HEK293 (cell line): ENCODE measurements at regions not wholly inside any gene's neighbourhood (a gene's known extent, or its start where the extent isn't known, plus 50 kb on each side); places are given as distances from the start of the nearest gene placed in this dataset.

Source experiments
- KLF16 ChIP-seq: fragments of 450-650 bp; formaldehyde crosslinking; IDR thresholded peaks from 2 replicates; pipeline ENCODE4 v1.5.1; 2017; ENCODE audit warnings: missing biosample characterization, missing genetic modification characterization
- KLF9 ChIP-seq: fragments of 450-650 bp; formaldehyde crosslinking; IDR thresholded peaks from 2 replicates; pipeline ENCODE4 v1.5.1; 2016; ENCODE audit warnings: missing biosample characterization, missing genetic modification characterization, low read depth
- ZFHX2 ChIP-seq: fragments of 450-650 bp; formaldehyde crosslinking; conservative IDR thresholded peaks from 2 replicates; pipeline ENCODE4 v1.5.1; 2016; ENCODE audit warnings: missing biosample characterization, missing genetic modification characterization
- ZNF274 ChIP-seq, 2 experiments: fragments of 200-500 bp in 1 of 2; fragments of 450-650 bp in 1 of 2; sonication (Bioruptor generic) in 1 of 2; formaldehyde crosslinking in 1 of 2; IDR thresholded peaks; 2 replicates each; pipeline versions ENCODE4 v1.5.1 to v1.6.1; 2014 to 2016; ENCODE audit warnings: borderline replicate concordance in 1 of 2, inconsistent platforms in 1 of 2, low read length in 1 of 2, missing biosample characterization in 1 of 2, missing genetic modification characterization in 1 of 2
- ZNF311 ChIP-seq: fragments of 450-650 bp; formaldehyde crosslinking; IDR thresholded peaks from 2 replicates; pipeline ENCODE4 v1.5.1; 2017; ENCODE audit warnings: missing biosample characterization, missing genetic modification characterization, borderline replicate concordance
- ZNF394 ChIP-seq: fragments of 450-650 bp; formaldehyde crosslinking; IDR thresholded peaks from 2 replicates; pipeline ENCODE4 v1.5.1; 2016; ENCODE audit warnings: missing biosample characterization, missing genetic modification characterization, mild to moderate bottlenecking, moderate library complexity, borderline replicate concordance
- ZNF830 ChIP-seq: fragments of 450-650 bp; IDR thresholded peaks from 2 replicates; pipeline ENCODE4 v1.5.0; 2018; ENCODE audit warnings: missing biosample characterization, missing genetic modification characterization, low read depth, mild to moderate bottlenecking, moderate library complexity
- TF ChIP-seq, protein P1 (sequence below): fragments of 450-650 bp; formaldehyde crosslinking; IDR thresholded peaks from 2 replicates; pipeline ENCODE4 v1.5.1; 2016; ENCODE audit warnings: missing biosample characterization, missing genetic modification characterization, borderline replicate concordance
- TF ChIP-seq, protein P2 (sequence below): fragments of 450-650 bp; formaldehyde crosslinking; IDR thresholded peaks from 2 replicates; pipeline ENCODE4 v1.5.1; 2016; ENCODE audit warnings: missing biosample characterization, missing genetic modification characterization
- TF ChIP-seq, protein P3 (sequence below): fragments of 450-650 bp; formaldehyde crosslinking; IDR thresholded peaks from 2 replicates; pipeline ENCODE4 v1.5.1; 2016; ENCODE audit warnings: missing biosample characterization, missing genetic modification characterization
- TF ChIP-seq, protein P4 (sequence below): fragments of 450-650 bp; formaldehyde crosslinking; IDR thresholded peaks from 2 replicates; pipeline ENCODE4 v1.5.1; 2016; ENCODE audit warnings: missing biosample characterization, missing genetic modification characterization

GRCh38 chr2:186433040-186433439 is 53.0 kb upstream of the ZC3H15 start:
- no peak for TF ChIP-seq KLF9 (tag by site-specific recombination)
- no peak for TF ChIP-seq ZNF394 (tag by site-specific recombination)
- TF ChIP-seq, protein P1, sequence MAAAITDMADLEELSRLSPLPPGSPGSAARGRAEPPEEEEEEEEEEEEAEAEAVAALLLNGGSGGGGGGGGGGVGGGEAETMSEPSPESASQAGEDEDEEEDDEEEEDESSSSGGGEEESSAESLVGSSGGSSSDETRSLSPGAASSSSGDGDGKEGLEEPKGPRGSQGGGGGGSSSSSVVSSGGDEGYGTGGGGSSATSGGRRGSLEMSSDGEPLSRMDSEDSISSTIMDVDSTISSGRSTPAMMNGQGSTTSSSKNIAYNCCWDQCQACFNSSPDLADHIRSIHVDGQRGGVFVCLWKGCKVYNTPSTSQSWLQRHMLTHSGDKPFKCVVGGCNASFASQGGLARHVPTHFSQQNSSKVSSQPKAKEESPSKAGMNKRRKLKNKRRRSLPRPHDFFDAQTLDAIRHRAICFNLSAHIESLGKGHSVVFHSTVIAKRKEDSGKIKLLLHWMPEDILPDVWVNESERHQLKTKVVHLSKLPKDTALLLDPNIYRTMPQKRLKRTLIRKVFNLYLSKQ (tag by site-specific recombination), result no peak
- TF ChIP-seq, protein P2, sequence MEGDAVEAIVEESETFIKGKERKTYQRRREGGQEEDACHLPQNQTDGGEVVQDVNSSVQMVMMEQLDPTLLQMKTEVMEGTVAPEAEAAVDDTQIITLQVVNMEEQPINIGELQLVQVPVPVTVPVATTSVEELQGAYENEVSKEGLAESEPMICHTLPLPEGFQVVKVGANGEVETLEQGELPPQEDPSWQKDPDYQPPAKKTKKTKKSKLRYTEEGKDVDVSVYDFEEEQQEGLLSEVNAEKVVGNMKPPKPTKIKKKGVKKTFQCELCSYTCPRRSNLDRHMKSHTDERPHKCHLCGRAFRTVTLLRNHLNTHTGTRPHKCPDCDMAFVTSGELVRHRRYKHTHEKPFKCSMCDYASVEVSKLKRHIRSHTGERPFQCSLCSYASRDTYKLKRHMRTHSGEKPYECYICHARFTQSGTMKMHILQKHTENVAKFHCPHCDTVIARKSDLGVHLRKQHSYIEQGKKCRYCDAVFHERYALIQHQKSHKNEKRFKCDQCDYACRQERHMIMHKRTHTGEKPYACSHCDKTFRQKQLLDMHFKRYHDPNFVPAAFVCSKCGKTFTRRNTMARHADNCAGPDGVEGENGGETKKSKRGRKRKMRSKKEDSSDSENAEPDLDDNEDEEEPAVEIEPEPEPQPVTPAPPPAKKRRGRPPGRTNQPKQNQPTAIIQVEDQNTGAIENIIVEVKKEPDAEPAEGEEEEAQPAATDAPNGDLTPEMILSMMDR (tag by site-specific recombination), result no peak
- TF ChIP-seq, protein P3, sequence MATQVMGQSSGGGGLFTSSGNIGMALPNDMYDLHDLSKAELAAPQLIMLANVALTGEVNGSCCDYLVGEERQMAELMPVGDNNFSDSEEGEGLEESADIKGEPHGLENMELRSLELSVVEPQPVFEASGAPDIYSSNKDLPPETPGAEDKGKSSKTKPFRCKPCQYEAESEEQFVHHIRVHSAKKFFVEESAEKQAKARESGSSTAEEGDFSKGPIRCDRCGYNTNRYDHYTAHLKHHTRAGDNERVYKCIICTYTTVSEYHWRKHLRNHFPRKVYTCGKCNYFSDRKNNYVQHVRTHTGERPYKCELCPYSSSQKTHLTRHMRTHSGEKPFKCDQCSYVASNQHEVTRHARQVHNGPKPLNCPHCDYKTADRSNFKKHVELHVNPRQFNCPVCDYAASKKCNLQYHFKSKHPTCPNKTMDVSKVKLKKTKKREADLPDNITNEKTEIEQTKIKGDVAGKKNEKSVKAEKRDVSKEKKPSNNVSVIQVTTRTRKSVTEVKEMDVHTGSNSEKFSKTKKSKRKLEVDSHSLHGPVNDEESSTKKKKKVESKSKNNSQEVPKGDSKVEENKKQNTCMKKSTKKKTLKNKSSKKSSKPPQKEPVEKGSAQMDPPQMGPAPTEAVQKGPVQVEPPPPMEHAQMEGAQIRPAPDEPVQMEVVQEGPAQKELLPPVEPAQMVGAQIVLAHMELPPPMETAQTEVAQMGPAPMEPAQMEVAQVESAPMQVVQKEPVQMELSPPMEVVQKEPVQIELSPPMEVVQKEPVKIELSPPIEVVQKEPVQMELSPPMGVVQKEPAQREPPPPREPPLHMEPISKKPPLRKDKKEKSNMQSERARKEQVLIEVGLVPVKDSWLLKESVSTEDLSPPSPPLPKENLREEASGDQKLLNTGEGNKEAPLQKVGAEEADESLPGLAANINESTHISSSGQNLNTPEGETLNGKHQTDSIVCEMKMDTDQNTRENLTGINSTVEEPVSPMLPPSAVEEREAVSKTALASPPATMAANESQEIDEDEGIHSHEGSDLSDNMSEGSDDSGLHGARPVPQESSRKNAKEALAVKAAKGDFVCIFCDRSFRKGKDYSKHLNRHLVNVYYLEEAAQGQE, result peak; percentile 75
- TF ChIP-seq, protein P4, sequence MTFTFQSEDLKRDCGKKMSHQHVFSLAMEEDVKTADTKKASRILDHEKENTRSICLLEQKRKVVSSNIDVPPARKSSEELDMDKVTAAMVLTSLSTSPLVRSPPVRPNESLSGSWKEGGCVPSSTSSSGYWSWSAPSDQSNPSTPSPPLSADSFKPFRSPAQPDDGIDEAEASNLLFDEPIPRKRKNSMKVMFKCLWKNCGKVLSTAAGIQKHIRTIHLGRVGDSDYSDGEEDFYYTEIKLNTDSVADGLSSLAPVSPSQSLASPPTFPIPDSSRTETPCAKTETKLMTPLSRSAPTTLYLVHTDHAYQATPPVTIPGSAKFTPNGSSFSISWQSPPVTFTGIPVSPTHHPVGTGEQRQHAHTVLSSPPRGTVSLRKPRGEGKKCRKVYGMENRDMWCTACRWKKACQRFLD (tag by site-specific recombination), result no peak
- TF ChIP-seq ZNF274 (IDR thresholded peaks at IDR 0.05; ENCODE audit: low read length), result no peak
- no peak for TF ChIP-seq ZNF274 (tag by site-specific recombination; IDR thresholded peaks at IDR 0.05; ENCODE audit: borderline replicate concordance)
- TF ChIP-seq ZNF830 (tag by site-specific recombination), result no peak
- TF ChIP-seq KLF16 (tag by site-specific recombination), result no peak
- no peak for TF ChIP-seq ZFHX2 (tag by site-specific recombination)
- no peak for TF ChIP-seq ZNF311
